SK-N-MC (cell line): ENCODE measurements at regions not wholly inside any gene's neighbourhood (a gene's known extent, or its start where the extent isn't known, plus 50 kb on each side); places are given as distances from the start of the nearest gene placed in this dataset.

Experiments
- FOXP2 ChIP-seq: optimal IDR thresholded peaks from 2 replicates; pipeline ENCODE3; 2011; ENCODE audit warnings: mild to moderate bottlenecking, moderate library complexity; ENCODE audit not compliant: insufficient read depth; ENCODE audit errors: extremely low read length, control extremely low read depth
- POLR2AphosphoS5 ChIP-seq: IDR thresholded peaks from 2 replicates; pipeline ENCODE4 v1.6.1; 2012; ENCODE audit warnings: mild to moderate bottlenecking, low read depth, low read length, borderline replicate concordance

GRCh38 chr10:8233049-8233448 lies 178.6 kb downstream of the GATA3 start:
- TF ChIP-seq POLR2AphosphoS5 (no peak), FOXP2 (no peak)
